ENCODE measurements at regions not wholly inside any gene's neighbourhood (a gene's known extent, or its start where the extent isn't known, plus 50 kb on each side); places are given as distances from the start of the nearest gene placed in this dataset.
"Not testable (repeated sequence)": the region's sequence is repeated elsewhere in the genome, so short reads cannot be mapped to it uniquely, and the experiment has no call there.

- DNase-seq (ENCODE audit: low read depth), result no peak
These were observed 245.4 kb upstream of the KRR1 start for GRCh38 chr12:75756771-75757170.

GRCh38 chr12:75756111-75756510 lies 244.7 kb upstream of the KRR1 start:
- no peak for DNase-seq (ENCODE audit: low read depth)

GRCh38 chr12:75754698-75755097 lies 243.3 kb upstream of the KRR1 start:
- DNase-seq (ENCODE audit: low read depth), result no peak

GRCh38 chr12:75754141-75754540 lies 242.7 kb upstream of the KRR1 start:
- DNase-seq (ENCODE audit: low read depth), result no peak

GRCh38 chr12:75751769-75752471 lies 240.5 kb upstream of the KRR1 start:
- no peak for DNase-seq (ENCODE audit: low read depth)

GRCh38 chr12:75750716-75751306 lies 239.4 kb upstream of the KRR1 start:
- DNase-seq (ENCODE audit: low read depth), result no peak

- DNase-seq (ENCODE audit: low read depth), result not testable (repeated sequence)
These were observed 237.6 kb upstream of the KRR1 start for GRCh38 chr12:75748990-75749389.

GRCh38 chr12:75748136-75748535 lies 236.7 kb upstream of the KRR1 start:
- no peak for DNase-seq (ENCODE audit: low read depth)

- DNase-seq (ENCODE audit: low read depth), result no peak
These were observed 236.2 kb upstream of the KRR1 start for GRCh38 chr12:75747572-75748021.

GRCh38 chr12:75746621-75747020 lies 235.2 kb upstream of the KRR1 start:
- no peak for DNase-seq (ENCODE audit: low read depth)

GRCh38 chr12:75744607-75745256 lies 233.3 kb upstream of the KRR1 start:
- no peak for DNase-seq (ENCODE audit: low read depth)

GRCh38 chr12:75742961-75743360 lies 231.6 kb upstream of the KRR1 start:
- no peak for DNase-seq (ENCODE audit: low read depth)

- DNase-seq (ENCODE audit: low read depth), result no peak
These were observed 230.6 kb upstream of the KRR1 start for GRCh38 chr12:75742048-75742447.

GRCh38 chr12:75739912-75740311 lies 228.5 kb upstream of the KRR1 start:
- DNase-seq (ENCODE audit: low read depth), result no peak

- DNase-seq (ENCODE audit: low read depth), result not testable (repeated sequence)
These were observed 227.7 kb upstream of the KRR1 start for GRCh38 chr12:75739098-75739497.

- no peak for DNase-seq (ENCODE audit: low read depth)
These were observed 227.1 kb upstream of the KRR1 start for GRCh38 chr12:75738486-75738885.

- DNase-seq (ENCODE audit: low read depth), result no peak
These were observed 224.4 kb upstream of the KRR1 start for GRCh38 chr12:75735853-75736252.

GRCh38 chr12:75728826-75729225 lies 217.4 kb upstream of the KRR1 start:
- DNase-seq (ENCODE audit: low read depth), result no peak

- no peak for DNase-seq (ENCODE audit: low read depth)
These were observed 216.2 kb upstream of the KRR1 start for GRCh38 chr12:75727577-75727976.

- no peak for DNase-seq (ENCODE audit: low read depth)
These were observed 214.2 kb upstream of the KRR1 start for GRCh38 chr12:75725521-75726111.

GRCh38 chr12:75724928-75725312 lies 213.5 kb upstream of the KRR1 start:
- DNase-seq (ENCODE audit: low read depth), result no peak

GRCh38 chr12:75724307-75724927 lies 213.0 kb upstream of the KRR1 start:
- no peak for DNase-seq (ENCODE audit: low read depth)

Measured in stimulated activated CD8-positive, alpha-beta memory T cell treated with anti-CD3 and anti-CD28 coated beads, Interleukin-12 subunit alpha, Interleukin-12 subunit beta, amount 100 ng/mL, for 4 hours (primary cell).